OCI-LY7 (cell line): ENCODE measurements at regions not wholly inside any gene's neighbourhood (a gene's known extent, or its start where the extent isn't known, plus 50 kb on each side); places are given as distances from the start of the nearest gene placed in this dataset.

Experiments
- BruUV-seq: library from RNA; stranded (reverse); fragments of 400-500 nt; replicated peaks from 2 replicates; lab custom pipeline; 2021; lab: Mats Ljungman, UMichigan
- CTCF ChIA-PET: fragments of 300-600 bp; sonication (Branson Sonifier 250); formaldehyde crosslinking; loops from one replicate; lab custom pipeline; 2022; ENCODE audit warnings: antibody characterized with exemption; ENCODE audit not compliant: unreplicated experiment; lab: Charles Lee
- POLR2A ChIA-PET: fragments of 300-600 bp; sonication (Branson Sonifier 250); formaldehyde crosslinking; loops from one replicate; lab custom pipeline; 2022; ENCODE audit warnings: antibody characterized with exemption; lab: Charles Lee
- DNase-seq: peaks from one replicate; pipeline ENCODE4 v3.0.0-alpha.2; 2015; ENCODE audit warnings: low spot score
- H2AFZ ChIP-seq: fragments of 200-600 bp; sonication (generic), shearing (Covaris generic); 2 replicates; pipeline ENCODE4 v1.6.1; 2014; ENCODE audit warnings: mild to moderate bottlenecking, antibody characterized with exemption, low read length, moderate library complexity
- H3K27ac ChIP-seq: fragments of 200-600 bp; sonication (generic); 2 replicates; pipeline ENCODE4 v1.5.1; 2014; ENCODE audit warnings: mixed run types, low read depth, mild to moderate bottlenecking, moderate library complexity, low read length, inconsistent platforms; ENCODE audit not compliant: poor library complexity, severe bottlenecking
- H3K36me3 ChIP-seq: fragments of 200-600 bp; sonication (generic); 2 replicates; pipeline ENCODE4 v1.6.1; 2014; ENCODE audit warnings: mild to moderate bottlenecking, antibody characterized with exemption, low read length, moderate library complexity, mixed read lengths; ENCODE audit not compliant: insufficient read depth
- H3K4me1 ChIP-seq: fragments of 200-600 bp; sonication (generic); 2 replicates; pipeline ENCODE4 v1.5.1; 2014; ENCODE audit warnings: mild to moderate bottlenecking, low read length; ENCODE audit not compliant: insufficient read depth, poor library complexity, severe bottlenecking
- H3K4me2 ChIP-seq: fragments of 200-600 bp; sonication (generic); 2 replicates; pipeline ENCODE4 v1.6.1; 2014; ENCODE audit warnings: mild to moderate bottlenecking, low read length
- H3K4me3 ChIP-seq: fragments of 200-600 bp; sonication (generic); 2 replicates; pipeline ENCODE4 v1.5.1; 2014; ENCODE audit warnings: mild to moderate bottlenecking, low read depth, low read length; ENCODE audit not compliant: poor library complexity, severe bottlenecking
- H3K79me2 ChIP-seq: fragments of 200-600 bp; sonication (generic); 2 replicates; pipeline ENCODE4 v1.6.1; 2016; ENCODE audit warnings: low read depth, mild to moderate bottlenecking, low read length, moderate library complexity, mixed read lengths; ENCODE audit not compliant: insufficient read depth
- H3K9me2 ChIP-seq: fragments of 200-600 bp; sonication (generic); 2 replicates; pipeline ENCODE4 v1.6.1; 2016; ENCODE audit warnings: mild to moderate bottlenecking, low read length, mixed read lengths; ENCODE audit not compliant: insufficient read depth
- H3K9me3 ChIP-seq: fragments of 200-600 bp; sonication (generic); 2 replicates; pipeline ENCODE4 v1.6.1; 2014; ENCODE audit warnings: mild to moderate bottlenecking, mixed run types, low read length, mixed read lengths
- H4K20me1 ChIP-seq: fragments of 200-600 bp; sonication (generic); 2 replicates; pipeline ENCODE4 v1.6.1; 2014; ENCODE audit warnings: mild to moderate bottlenecking, antibody characterized with exemption, low read length, moderate library complexity, mixed read lengths; ENCODE audit not compliant: insufficient read depth
- EZH2phosphoT487 ChIP-seq: fragments of 200-600 bp; sonication (generic); IDR thresholded peaks from 2 replicates; pipeline ENCODE4 v1.6.1; 2018; ENCODE audit warnings: low read depth, borderline replicate concordance, mild to moderate bottlenecking, mixed run types, antibody characterized with exemption, low read length, moderate library complexity, mixed read lengths
- intact Hi-C: fragments of 100-400 bp; cut with micrococcal nuclease; formaldehyde crosslinking; loops from one replicate; pipeline ENCODE4 v1.10.0; 2022; ENCODE audit not compliant: unreplicated experiment
- TF ChIP-seq, protein P1 (sequence below): fragments of 200-600 bp; sonication (generic); conservative IDR thresholded peaks from 2 replicates; pipeline ENCODE4 v1.5.1; 2014; ENCODE audit warnings: mild to moderate bottlenecking, antibody characterized with exemption, low read length, moderate library complexity, mixed read lengths

DNA sequence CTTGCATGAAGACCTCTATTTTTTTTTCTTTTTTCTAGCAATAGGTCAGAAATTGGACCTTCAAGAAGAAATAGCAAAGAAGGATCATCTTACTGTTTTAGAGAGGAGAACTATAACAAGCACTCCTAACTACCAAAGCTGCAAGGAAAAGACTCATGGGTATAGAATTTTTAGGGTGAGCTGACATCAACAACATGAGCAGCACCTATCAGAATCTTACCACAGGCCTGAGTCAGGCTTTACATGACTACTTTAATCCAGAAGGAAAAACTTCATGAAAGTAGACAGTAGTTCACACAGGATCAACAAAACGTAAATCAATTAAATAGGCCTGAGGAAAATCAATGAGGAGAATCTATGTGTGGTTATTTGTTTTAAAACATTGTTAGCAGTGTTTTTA is 130.5 kb downstream of the FAM76B start:
- no peaks in the 10 kb centered on the region for H3K79me2 ChIP-seq
- H3K9me2 ChIP-seq, result no peaks in the 10 kb centered on the region
- no peak overlapping the region for H3K4me2 ChIP-seq
- BruUV-seq, result no TSS peak
- intact Hi-C loops, result no loop called here
- no peak overlapping the region for H3K27ac ChIP-seq
- no peaks in the 10 kb centered on the region for H3K4me1 ChIP-seq
- no peak for DNase-seq
- H4K20me1 ChIP-seq, result no peaks in the 10 kb centered on the region
- no peaks in the 10 kb centered on the region; the same call in 1 of the 2 replicates for H3K9me3 ChIP-seq
- no peak for TF ChIP-seq EZH2phosphoT487
- TF ChIP-seq, protein P1, sequence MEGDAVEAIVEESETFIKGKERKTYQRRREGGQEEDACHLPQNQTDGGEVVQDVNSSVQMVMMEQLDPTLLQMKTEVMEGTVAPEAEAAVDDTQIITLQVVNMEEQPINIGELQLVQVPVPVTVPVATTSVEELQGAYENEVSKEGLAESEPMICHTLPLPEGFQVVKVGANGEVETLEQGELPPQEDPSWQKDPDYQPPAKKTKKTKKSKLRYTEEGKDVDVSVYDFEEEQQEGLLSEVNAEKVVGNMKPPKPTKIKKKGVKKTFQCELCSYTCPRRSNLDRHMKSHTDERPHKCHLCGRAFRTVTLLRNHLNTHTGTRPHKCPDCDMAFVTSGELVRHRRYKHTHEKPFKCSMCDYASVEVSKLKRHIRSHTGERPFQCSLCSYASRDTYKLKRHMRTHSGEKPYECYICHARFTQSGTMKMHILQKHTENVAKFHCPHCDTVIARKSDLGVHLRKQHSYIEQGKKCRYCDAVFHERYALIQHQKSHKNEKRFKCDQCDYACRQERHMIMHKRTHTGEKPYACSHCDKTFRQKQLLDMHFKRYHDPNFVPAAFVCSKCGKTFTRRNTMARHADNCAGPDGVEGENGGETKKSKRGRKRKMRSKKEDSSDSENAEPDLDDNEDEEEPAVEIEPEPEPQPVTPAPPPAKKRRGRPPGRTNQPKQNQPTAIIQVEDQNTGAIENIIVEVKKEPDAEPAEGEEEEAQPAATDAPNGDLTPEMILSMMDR, result no peak
- ChIA-PET CTCF (no interaction called here), POLR2A (no interaction called here)
- H3K4me3 ChIP-seq, result no peak overlapping the region
- no peak overlapping the region for H2AFZ ChIP-seq
- H3K36me3 ChIP-seq, result no peaks in the 10 kb centered on the region

DNA sequence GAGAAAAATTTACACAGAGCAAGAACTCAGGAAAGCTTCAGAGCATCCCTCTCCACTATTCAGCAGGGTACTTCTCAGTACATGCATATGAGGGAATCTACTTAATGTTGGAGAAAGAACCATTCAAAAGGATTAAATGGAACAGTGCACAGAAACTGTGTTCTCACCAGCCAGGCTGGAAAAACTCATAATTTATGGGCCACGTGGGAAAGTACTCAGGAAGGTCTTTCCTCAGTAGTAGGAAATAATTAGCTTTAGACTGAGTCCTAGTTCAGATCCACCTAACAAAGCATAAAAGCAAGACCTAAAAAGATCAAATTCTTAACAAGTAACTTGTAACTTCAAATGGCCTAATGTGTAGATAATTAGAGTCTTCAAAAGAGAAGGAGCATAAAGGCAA is 134.0 kb downstream of the FAM76B start:
- TF ChIP-seq, protein P1, result no peak
- no peak for TF ChIP-seq EZH2phosphoT487
- no peaks in the 10 kb centered on the region for H3K79me2 ChIP-seq
- no peak for DNase-seq
- POLR2A ChIA-PET, result interaction anchor here (0.7 kb wide), 1 partner anchor 888 kb away, joined by 3 read pairs; no protein-coding TSS in a partner anchor
- no peak overlapping the region for H3K4me2 ChIP-seq
- no peaks in the 10 kb centered on the region for H4K20me1 ChIP-seq
- intact Hi-C loops, result loop anchor here (1.0 kb wide), 1 partner anchor 20 kb away; no protein-coding TSS in a partner anchor
- H3K9me2 ChIP-seq, result no peaks in the 10 kb centered on the region; the same call in 1 of the 2 replicates
- no peaks in the 10 kb centered on the region for H3K36me3 ChIP-seq
- H2AFZ ChIP-seq, result no peak overlapping the region
- no peaks in the 10 kb centered on the region for H3K9me3 ChIP-seq
- no peak overlapping the region for H3K4me3 ChIP-seq
- H3K4me1 ChIP-seq, result no peaks in the 10 kb centered on the region
- CTCF ChIA-PET, result no interaction called here
- BruUV-seq, result no TSS peak
- H3K27ac ChIP-seq, result no peak overlapping the region

DNA sequence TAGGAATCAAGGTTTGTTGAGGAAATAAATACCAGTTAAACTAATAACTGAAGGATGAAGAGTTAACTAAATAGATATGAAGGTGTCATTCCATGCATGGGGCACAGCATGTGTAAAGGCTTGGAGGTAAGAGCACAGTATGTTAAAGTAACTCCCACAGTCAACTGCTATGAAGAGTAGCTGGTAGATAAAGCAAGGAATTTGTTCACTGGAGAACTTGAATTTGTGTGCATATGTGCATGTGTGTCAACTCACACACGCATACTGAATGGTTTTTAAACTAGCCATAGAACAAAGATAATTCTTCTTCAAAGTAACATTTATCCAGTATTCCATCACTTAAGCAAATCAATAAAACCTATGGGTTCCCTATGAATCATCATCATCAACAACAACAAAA is 135.9 kb downstream of the FAM76B start:
- Histone ChIP-seq H3K4me3 (no peak overlapping the region), H2AFZ (no peak overlapping the region), H3K79me2 (no peaks in the 10 kb centered on the region), H3K9me3 (no peaks in the 10 kb centered on the region), H3K36me3 (no peaks in the 10 kb centered on the region), H3K9me2 (no peaks in the 10 kb centered on the region; the same call in 1 of the 2 replicates), H3K27ac (no peak overlapping the region), H4K20me1 (no peaks in the 10 kb centered on the region), H3K4me2 (no peak overlapping the region), H3K4me1 (no peaks in the 10 kb centered on the region)
- no peak for DNase-seq
- POLR2A ChIA-PET, result no interaction called here
- TF ChIP-seq, protein P1, result no peak
- TF ChIP-seq EZH2phosphoT487, result no peak
- CTCF ChIA-PET, result no interaction called here
- intact Hi-C loops, result no loop called here
- no TSS peak for BruUV-seq
